Esophagus squamous epithelium (tissue), 4 donors: ENCODE measurements at regions not wholly inside any gene's neighbourhood (a gene's known extent, or its start where the extent isn't known, plus 50 kb on each side); places are given as distances from the start of the nearest gene placed in this dataset.

Experiments used
- CTCF ChIP-seq, 6 experiments: fragments of 450-650 bp in 4 of 6; fragments of 200-600 bp in 2 of 6; sonication (generic) in 2 of 6; IDR thresholded peaks; one replicate each; pipeline ENCODE4 v1.5.1; 2016 to 2019; ENCODE audit warnings: antibody characterized with exemption in 6 of 6, mild to moderate bottlenecking in 4 of 6, moderate library complexity in 4 of 6
- POLR2A ChIP-seq, 4 donors: fragments of 450-650 bp; IDR thresholded peaks; one replicate each; pipeline ENCODE4 v1.6.1; 2017; ENCODE audit warnings: antibody characterized with exemption in 4 of 4, mild to moderate bottlenecking in 4 of 4, moderate library complexity in 3 of 4

- TF ChIP-seq CTCF (IDR thresholded peaks at IDR 0.05) (no peak), POLR2A (IDR thresholded peaks at IDR 0.05) (no peak)
Observed at GRCh38 chr17:5815396-5815795, 231.1 kb upstream of the NLRP1 start.
